Transverse colon (tissue), 4 donors: ENCODE measurements at regions not wholly inside any gene's neighbourhood (a gene's known extent, or its start where the extent isn't known, plus 50 kb on each side); places are given as distances from the start of the nearest gene placed in this dataset.
"Not testable (repeated sequence)": the region's sequence is repeated elsewhere in the genome, so short reads cannot be mapped to it uniquely, and the experiment has no call there.

ENCODE experiments used
- DNase-seq: peaks from one replicate; pipeline ENCODE4 v3.0.0-alpha.2; 2019
- H3K27ac ChIP-seq, 4 donors: fragments of 200-600 bp; sonication (generic); 2 replicates each; pipeline ENCODE4 v1.5.1; 2016 to 2018; ENCODE audit warnings: inconsistent platforms in 4 of 4
- H3K27me3 ChIP-seq: fragments of 200-600 bp; sonication (generic); 2 replicates; pipeline ENCODE4 v1.5.1; 2017; ENCODE audit warnings: inconsistent platforms
- H3K36me3 ChIP-seq, 4 donors: fragments of 200-600 bp; sonication (generic); 2 replicates each; pipeline ENCODE4 v1.5.1; 2017 to 2019; ENCODE audit warnings: inconsistent platforms in 4 of 4
- H3K4me1 ChIP-seq, 4 donors: fragments of 200-600 bp; sonication (generic); 2 replicates each; pipeline ENCODE4 v1.5.1; 2017 to 2020; ENCODE audit warnings: inconsistent platforms in 4 of 4
- H3K4me3 ChIP-seq, 4 donors: fragments of 200-600 bp; sonication (generic); 1 replicate in 1 of 4; 2 replicates in 3 of 4; pipeline versions ENCODE4 v1.5.1 to v1.6.1; 2017 to 2019; ENCODE audit warnings: inconsistent platforms in 4 of 4
- H3K9me3 ChIP-seq, 2 donors: fragments of 200-600 bp; sonication (generic); 2 replicates each; pipeline ENCODE4 v1.5.1; 2017 to 2019; ENCODE audit warnings: inconsistent platforms in 2 of 2
- EP300 ChIP-seq: sonication (generic); formaldehyde crosslinking; IDR thresholded peaks from one replicate; pipeline ENCODE4 v1.6.1; 2017; ENCODE audit warnings: antibody characterized with exemption, low read depth
- POLR2A ChIP-seq: fragments of 450-650 bp; IDR thresholded peaks from one replicate; pipeline ENCODE4 v1.6.1; 2016; ENCODE audit warnings: antibody characterized with exemption, mild to moderate bottlenecking, moderate library complexity
- POLR2AphosphoS5 ChIP-seq, 3 donors: sonication (generic); formaldehyde crosslinking; IDR thresholded peaks; one replicate each; pipeline ENCODE4 v1.6.1; 2016; ENCODE audit warnings: antibody characterized with exemption in 3 of 3
- WGBS, 2 donors: methylation state at CpG; one replicate each; pipeline ENCODE4 v1.1.5; 2018; ENCODE audit warnings: low coverage in 1 of 2; 5-methylcytosine and 5-hydroxymethylcytosine counted together
- in situ Hi-C, 4 donors: fragments of 200-750 bp; cut with MboI; loops; one replicate each; pipeline versions ENCODE4 v1.15.0 to v1.15.1; 2017; ENCODE audit warnings: low sequenced_read_pairs in 3 of 4, low pct_ligation_motif_present in 1 of 4, low pct_unique_long_range_greater_than_20kb in 1 of 4
- intact Hi-C: fragments of 100-400 bp; cut with DNase I; formaldehyde crosslinking; loops from one replicate; pipeline ENCODE4 v1.15.1; 2023; ENCODE audit warnings: low total_unique reads
- TF ChIP-seq, protein P1 (sequence below), 5 experiments: fragments of 200-600 bp in 3 of 5; fragments of 450-650 bp in 2 of 5; sonication (generic) in 3 of 5; IDR thresholded peaks; 1 replicate in 2 of 5; 2 replicates in 3 of 5; pipeline ENCODE4 v1.5.1; 2016 to 2017; ENCODE audit warnings: antibody characterized with exemption in 5 of 5, inconsistent platforms in 3 of 5, mild to moderate bottlenecking in 2 of 5, moderate library complexity in 1 of 5

GRCh38 chr17:52979921-52980320 lies 821.4 kb upstream of the CA10 start:
- no peaks in the 10 kb centered on the region for H3K27me3 ChIP-seq
- no peaks in the 10 kb centered on the region for H3K36me3 ChIP-seq
- H3K4me3 ChIP-seq = no peak overlapping the region
- no peaks in the 10 kb centered on the region for H3K4me1 ChIP-seq
- intact Hi-C loops = no loop called here
- TF ChIP-seq POLR2A (no peak), POLR2AphosphoS5 (IDR thresholded peaks at IDR 0.05) (no peak), EP300 (no peak)
- TF ChIP-seq, protein P1, sequence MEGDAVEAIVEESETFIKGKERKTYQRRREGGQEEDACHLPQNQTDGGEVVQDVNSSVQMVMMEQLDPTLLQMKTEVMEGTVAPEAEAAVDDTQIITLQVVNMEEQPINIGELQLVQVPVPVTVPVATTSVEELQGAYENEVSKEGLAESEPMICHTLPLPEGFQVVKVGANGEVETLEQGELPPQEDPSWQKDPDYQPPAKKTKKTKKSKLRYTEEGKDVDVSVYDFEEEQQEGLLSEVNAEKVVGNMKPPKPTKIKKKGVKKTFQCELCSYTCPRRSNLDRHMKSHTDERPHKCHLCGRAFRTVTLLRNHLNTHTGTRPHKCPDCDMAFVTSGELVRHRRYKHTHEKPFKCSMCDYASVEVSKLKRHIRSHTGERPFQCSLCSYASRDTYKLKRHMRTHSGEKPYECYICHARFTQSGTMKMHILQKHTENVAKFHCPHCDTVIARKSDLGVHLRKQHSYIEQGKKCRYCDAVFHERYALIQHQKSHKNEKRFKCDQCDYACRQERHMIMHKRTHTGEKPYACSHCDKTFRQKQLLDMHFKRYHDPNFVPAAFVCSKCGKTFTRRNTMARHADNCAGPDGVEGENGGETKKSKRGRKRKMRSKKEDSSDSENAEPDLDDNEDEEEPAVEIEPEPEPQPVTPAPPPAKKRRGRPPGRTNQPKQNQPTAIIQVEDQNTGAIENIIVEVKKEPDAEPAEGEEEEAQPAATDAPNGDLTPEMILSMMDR (IDR thresholded peaks at IDR 0.05) = no peak
- WGBS, 2 donors = 63 to 71% methylated on average over 1 of the region's 1 CpG
- DNase-seq = no peak
- in situ Hi-C loops = no loop called here
- no peak overlapping the region for H3K27ac ChIP-seq
- H3K9me3 ChIP-seq = no peaks in the 10 kb centered on the region

GRCh38 chr17:52965856-52966255 lies 807.3 kb upstream of the CA10 start:
- no peak overlapping the region for H3K27ac ChIP-seq
- TF ChIP-seq POLR2AphosphoS5 (IDR thresholded peaks at IDR 0.05) (no peak), EP300 (no peak), POLR2A (no peak)
- TF ChIP-seq, protein P1 (IDR thresholded peaks at IDR 0.05) = no peak
- no peaks in the 10 kb centered on the region for H3K27me3 ChIP-seq
- WGBS, 2 donors = 81% methylated on average over 3 of the region's 3 CpGs
- intact Hi-C loops = no loop called here
- H3K4me1 ChIP-seq = no peaks in the 10 kb centered on the region
- no peaks in the 10 kb centered on the region for H3K9me3 ChIP-seq
- no peak for DNase-seq
- no peaks in the 10 kb centered on the region for H3K36me3 ChIP-seq
- H3K4me3 ChIP-seq = no peak overlapping the region
- in situ Hi-C loops = no loop called here

DNA sequence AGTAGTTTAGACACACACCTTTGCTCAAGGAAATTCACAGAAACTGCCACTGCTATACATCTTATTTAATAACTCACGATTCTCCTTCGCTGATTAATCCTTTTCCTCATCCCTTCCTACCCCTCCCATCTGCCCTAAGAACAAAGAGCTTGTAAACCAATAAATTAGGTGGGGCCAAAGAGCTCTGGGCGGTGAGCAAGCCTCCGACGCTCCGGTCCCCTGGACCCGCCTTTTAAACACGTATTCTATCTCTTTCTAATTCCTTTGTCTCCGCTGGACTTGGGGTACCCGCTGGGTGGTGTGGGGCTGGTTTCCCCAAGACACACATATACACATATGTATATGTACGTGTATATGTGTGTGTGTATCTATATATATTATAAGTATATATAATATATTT lies 803.2 kb upstream of the CA10 start:
- intact Hi-C loops = loop anchor here (5.0 kb wide), 1 partner anchor 1881 kb away; no protein-coding TSS in a partner anchor
- H3K36me3 ChIP-seq, H3K4me1 ChIP-seq, H3K9me3 ChIP-seq, in situ Hi-C loops, H3K27me3 ChIP-seq, H3K4me3 ChIP-seq: not testable (repeated sequence)
- WGBS, 2 donors = 44 to 50% methylated on average over 11 of the region's 11 CpGs
- H3K27ac ChIP-seq = peak overlapping the region in 2 of 4 donors; percentile 25 to 30
- DNase-seq = peak; percentile 38

DNA sequence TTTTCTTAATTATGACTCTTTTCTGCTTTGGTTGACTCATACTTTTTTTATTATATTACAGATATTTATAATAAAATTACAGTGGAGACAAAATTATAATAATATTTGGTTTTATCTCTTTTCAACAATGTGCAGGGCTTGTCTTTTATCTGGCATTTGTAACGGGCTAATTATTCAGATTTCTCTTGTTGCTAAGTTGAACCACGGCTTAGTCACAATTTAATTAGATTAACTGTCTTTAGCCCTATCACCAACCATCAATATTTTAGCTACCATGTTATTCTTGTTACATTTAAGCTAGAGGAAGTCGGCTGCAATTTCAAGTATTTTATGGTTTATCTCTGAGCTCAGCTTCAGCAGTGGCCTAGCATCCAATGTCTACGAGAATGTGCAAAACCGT lies 798.9 kb upstream of the CA10 start:
- Histone ChIP-seq H3K27me3 (no peaks in the 10 kb centered on the region), H3K9me3 (no peaks in the 10 kb centered on the region), H3K27ac (no peak overlapping the region), H3K36me3 (no peaks in the 10 kb centered on the region), H3K4me1 (no peaks in the 10 kb centered on the region), H3K4me3 (no peak overlapping the region)
- no peak for DNase-seq
- TF ChIP-seq POLR2A (no peak), EP300 (no peak), POLR2AphosphoS5 (IDR thresholded peaks at IDR 0.05) (no peak)
- TF ChIP-seq, protein P1 (IDR thresholded peaks at IDR 0.05) = no peak
- intact Hi-C loops (no loop called here), in situ Hi-C loops (no loop called here)
- 77% methylated on average over 5 of the region's 5 CpGs for WGBS, 2 donors

- no peak overlapping the region for H3K27ac ChIP-seq
- in situ Hi-C loops = no loop called here
- TF ChIP-seq EP300 = no peak
- TF ChIP-seq, protein P1 (IDR thresholded peaks at IDR 0.05) = no peak
- TF ChIP-seq POLR2AphosphoS5 (IDR thresholded peaks at IDR 0.05) = no peak
- no peak for TF ChIP-seq POLR2A
Measured at GRCh38 chr17:52947418-52947817, 788.9 kb upstream of the CA10 start.

More at GRCh38 chr17:52947418-52947817, 788.9 kb upstream of the CA10 start:
- Histone ChIP-seq H3K9me3 (no peaks in the 10 kb centered on the region), H3K4me3 (no peak overlapping the region), H3K36me3 (no peaks in the 10 kb centered on the region), H3K27me3 (no peaks in the 10 kb centered on the region), H3K4me1 (no peaks in the 10 kb centered on the region)
- no peak for DNase-seq
- 62 to 63% methylated on average over 3 of the region's 3 CpGs for WGBS, 2 donors
- intact Hi-C loops = no loop called here
